ENCODE measurements at regions not wholly inside any gene's neighbourhood (a gene's known extent, or its start where the extent isn't known, plus 50 kb on each side); places are given as distances from the start of the nearest gene placed in this dataset.

DNA sequence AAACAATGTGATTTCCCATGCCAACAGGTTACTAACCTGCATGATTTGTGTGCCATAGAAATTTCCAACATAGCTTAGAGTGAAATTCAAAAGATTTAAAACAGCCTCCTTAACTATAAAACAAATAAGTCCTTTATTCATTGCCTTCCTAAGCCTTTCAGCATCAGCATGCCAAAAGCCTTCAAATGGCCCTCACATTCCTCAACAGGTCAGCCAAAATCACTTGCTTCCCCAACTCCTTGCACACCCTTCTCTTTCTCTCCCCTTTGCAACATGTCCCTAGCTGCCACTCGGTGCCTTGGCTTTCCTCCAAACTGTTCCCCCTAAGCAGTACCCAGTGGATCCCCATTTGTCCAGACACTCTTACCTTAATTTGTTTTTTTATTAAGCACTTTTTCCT, 74.9 kb upstream of the PCDH19 start:
- no peaks in the 10 kb centered on the region for H3K9me3 ChIP-seq (replicated peaks in 1 of 3)
- DNase-seq, result no peak
- H3K4me1 ChIP-seq (replicated peaks in 1 of 2), result no peaks in the 10 kb centered on the region
- no peak for TF ChIP-seq POLR2A (IDR thresholded peaks at IDR 0.05)
- TF ChIP-seq, protein P1, sequence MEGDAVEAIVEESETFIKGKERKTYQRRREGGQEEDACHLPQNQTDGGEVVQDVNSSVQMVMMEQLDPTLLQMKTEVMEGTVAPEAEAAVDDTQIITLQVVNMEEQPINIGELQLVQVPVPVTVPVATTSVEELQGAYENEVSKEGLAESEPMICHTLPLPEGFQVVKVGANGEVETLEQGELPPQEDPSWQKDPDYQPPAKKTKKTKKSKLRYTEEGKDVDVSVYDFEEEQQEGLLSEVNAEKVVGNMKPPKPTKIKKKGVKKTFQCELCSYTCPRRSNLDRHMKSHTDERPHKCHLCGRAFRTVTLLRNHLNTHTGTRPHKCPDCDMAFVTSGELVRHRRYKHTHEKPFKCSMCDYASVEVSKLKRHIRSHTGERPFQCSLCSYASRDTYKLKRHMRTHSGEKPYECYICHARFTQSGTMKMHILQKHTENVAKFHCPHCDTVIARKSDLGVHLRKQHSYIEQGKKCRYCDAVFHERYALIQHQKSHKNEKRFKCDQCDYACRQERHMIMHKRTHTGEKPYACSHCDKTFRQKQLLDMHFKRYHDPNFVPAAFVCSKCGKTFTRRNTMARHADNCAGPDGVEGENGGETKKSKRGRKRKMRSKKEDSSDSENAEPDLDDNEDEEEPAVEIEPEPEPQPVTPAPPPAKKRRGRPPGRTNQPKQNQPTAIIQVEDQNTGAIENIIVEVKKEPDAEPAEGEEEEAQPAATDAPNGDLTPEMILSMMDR (IDR thresholded peaks at IDR 0.05), result no peak
- 48 to 65% (median 59%) methylated on average over 1 of the region's 1 CpG for WGBS, 4 donors
- no peak overlapping the region for H3K27ac ChIP-seq
- no peak overlapping the region for H3K4me3 ChIP-seq
- no peaks in the 10 kb centered on the region for H3K36me3 ChIP-seq (replicated peaks in 1 of 2)
- peaks cover 8% of the 10 kb centered on the region for H3K27me3 ChIP-seq
- intact Hi-C loops (cut with DNase I), result no loop called here

DNA sequence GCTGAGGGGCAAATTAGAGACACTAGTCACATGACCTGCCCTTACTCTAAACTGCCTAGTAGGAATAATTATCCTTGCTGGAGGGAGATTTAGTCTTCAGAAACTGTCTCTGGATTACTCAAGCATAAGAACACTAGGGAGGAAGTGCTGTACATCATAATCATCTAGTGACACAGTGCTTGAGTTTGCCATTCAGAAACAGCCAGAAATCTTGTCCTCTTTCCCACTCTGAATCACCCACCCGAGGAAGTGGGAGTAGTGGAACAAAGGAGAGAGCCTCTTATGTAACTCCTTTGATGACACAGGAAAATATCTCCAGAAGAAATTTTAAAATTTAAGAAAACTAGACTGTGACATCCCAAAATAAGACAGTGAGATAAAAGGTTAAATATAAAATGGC, 69.3 kb upstream of the PCDH19 start:
- TF ChIP-seq POLR2A (IDR thresholded peaks at IDR 0.05), result no peak
- TF ChIP-seq, protein P1 (IDR thresholded peaks at IDR 0.05), result no peak
- Histone ChIP-seq H3K27ac (no peak overlapping the region), H3K9me3 (replicated peaks in 1 of 3) (no peaks in the 10 kb centered on the region), H3K27me3 (peaks cover 4% of the 10 kb centered on the region), H3K36me3 (replicated peaks in 1 of 2) (no peaks in the 10 kb centered on the region), H3K4me1 (replicated peaks in 1 of 2) (no peaks in the 10 kb centered on the region), H3K4me3 (no peak overlapping the region)
- 36 to 70% (median 44%) methylated on average over 1 of the region's 1 CpG for WGBS, 4 donors
- intact Hi-C loops (cut with DNase I), result no loop called here
- DNase-seq, result no peak

DNA sequence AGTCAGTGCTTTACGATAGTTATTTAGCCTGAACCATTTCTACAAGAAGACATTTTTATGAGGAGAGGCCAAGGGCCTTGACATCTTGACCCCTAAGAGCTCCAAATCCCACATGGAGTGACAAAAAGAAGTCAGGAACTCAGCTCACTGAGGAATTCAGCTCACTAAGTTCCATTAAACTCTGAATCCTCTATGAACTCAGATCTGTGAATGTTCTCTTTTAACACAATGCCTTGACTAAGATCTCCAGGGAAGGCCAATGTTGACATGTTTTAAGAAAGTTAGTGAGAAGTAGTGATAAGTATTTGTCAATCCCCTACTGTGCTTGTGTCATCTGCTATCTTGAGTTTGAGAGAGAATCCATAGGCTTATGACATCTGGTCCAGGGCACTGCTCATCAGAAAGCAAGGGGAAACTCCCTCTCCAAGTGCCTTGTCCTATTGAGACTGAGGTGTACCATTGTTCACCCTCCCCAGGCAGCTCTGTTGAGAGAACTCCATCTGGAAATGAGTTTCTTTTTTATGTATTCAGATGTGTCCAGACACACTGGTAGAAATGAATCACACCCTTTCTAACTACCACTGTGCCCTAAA, 68.7 kb upstream of the PCDH19 start:
- TF ChIP-seq POLR2A (IDR thresholded peaks at IDR 0.05), result no peak
- TF ChIP-seq, protein P1 (IDR thresholded peaks at IDR 0.05), result no peak
- WGBS, 4 donors, result 60 to 75% (median 63%) methylated on average over 1 of the region's 1 CpG
- Histone ChIP-seq H3K4me3 (no peak overlapping the region), H3K27me3 (peaks cover 2% of the 10 kb centered on the region), H3K27ac (no peak overlapping the region), H3K4me1 (replicated peaks in 1 of 2) (no peaks in the 10 kb centered on the region), H3K36me3 (replicated peaks in 1 of 2) (no peaks in the 10 kb centered on the region), H3K9me3 (replicated peaks in 1 of 3) (no peaks in the 10 kb centered on the region)
- intact Hi-C loops (cut with DNase I), result no loop called here
- DNase-seq, result no peak

DNA sequence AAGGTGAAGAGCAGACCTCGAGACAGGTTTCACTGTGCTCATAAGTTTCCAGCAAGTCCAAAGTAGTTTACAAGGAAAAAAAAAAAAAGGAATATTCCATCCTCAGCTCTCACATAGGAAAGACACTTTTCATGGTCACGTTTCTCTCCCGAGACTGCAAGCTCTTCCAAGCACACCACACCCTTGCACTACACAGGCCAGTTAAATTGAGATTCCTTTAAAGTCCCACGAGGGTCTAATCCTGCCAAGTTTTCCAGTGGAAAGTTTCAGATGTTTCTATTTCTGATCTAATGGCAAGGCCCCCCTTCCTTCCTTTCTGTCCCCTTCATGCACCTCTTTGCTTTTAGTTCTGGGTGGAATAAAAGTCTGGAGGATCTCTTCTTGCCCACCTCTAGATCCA, 67.9 kb upstream of the PCDH19 start:
- Histone ChIP-seq H3K4me3 (no peak overlapping the region), H3K9me3 (replicated peaks in 1 of 3) (no peaks in the 10 kb centered on the region), H3K36me3 (replicated peaks in 1 of 2) (no peaks in the 10 kb centered on the region), H3K27me3 (no peaks in the 10 kb centered on the region), H3K27ac (no peak overlapping the region), H3K4me1 (replicated peaks in 1 of 2) (no peaks in the 10 kb centered on the region)
- no peak for TF ChIP-seq POLR2A (IDR thresholded peaks at IDR 0.05)
- TF ChIP-seq, protein P1 (IDR thresholded peaks at IDR 0.05), result no peak
- intact Hi-C loops (cut with DNase I), result no loop called here
- 30 to 43% (median 41%) methylated on average over 4 of the region's 4 CpGs for WGBS, 4 donors
- DNase-seq, result no peak
